ENCODE measurements at regions not wholly inside any gene's neighbourhood (a gene's known extent, or its start where the extent isn't known, plus 50 kb on each side); places are given as distances from the start of the nearest gene placed in this dataset.

- no peaks in the 10 kb centered on the region for H3K79me2 ChIP-seq (ENCODE audit: low read depth)
- no peaks in the 10 kb centered on the region for H4K20me1 ChIP-seq (ENCODE audit: low read depth)
- H3K4me1 ChIP-seq: no peaks in the 10 kb centered on the region
- peaks cover 11% of the 10 kb centered on the region for H3K9me3 Mint-ChIP-seq
- H3K36me3 ChIP-seq: no peaks in the 10 kb centered on the region
- no peaks in the 10 kb centered on the region for H3F3A ChIP-seq (ENCODE audit: low read depth)
- no peaks in the 10 kb centered on the region for H3K27me3 ChIP-seq
- H2AFZ ChIP-seq (replicated peaks): no peak overlapping the region
- no peak overlapping the region for H3K4me2 ChIP-seq
- no peaks in the 10 kb centered on the region for H3K36me3 Mint-ChIP-seq
- no peak for DNase-seq (ENCODE audit: low spot score)
- TF ChIP-seq EZH2phosphoT487 (IDR thresholded peaks at IDR 0.05) (no peak), CTCF (IDR thresholded peaks at IDR 0.05) (no peak), EZH2 (IDR thresholded peaks at IDR 0.05) (no peak)
- no peak overlapping the region for H3K27ac Mint-ChIP-seq
- no peak overlapping the region for H3K27ac ChIP-seq
- H3K4me3 ChIP-seq: no peak overlapping the region
- H3K27me3 Mint-ChIP-seq (ENCODE audit: insufficient read depth, low read depth): no peaks in the 10 kb centered on the region
- no peaks in the 10 kb centered on the region for H3K4me1 Mint-ChIP-seq
- no peak overlapping the region for H3K9ac ChIP-seq
- H3K9me3 ChIP-seq (ENCODE audit: low read depth): no peaks in the 10 kb centered on the region
- H3K4me3 Mint-ChIP-seq: no peak overlapping the region
Observed at GRCh38 chr4:32206756-32207155, 1486.6 kb downstream of the PCDH7 start.

- no peaks in the 10 kb centered on the region for H3K27me3 ChIP-seq
- H3K9ac ChIP-seq: no peak overlapping the region
- no peak overlapping the region for H2AFZ ChIP-seq (replicated peaks)
- no peak for DNase-seq (ENCODE audit: low spot score)
- Mint-ChIP-seq H3K27ac (no peak overlapping the region), H3K9me3 (peaks cover 11% of the 10 kb centered on the region), H3K27me3 (ENCODE audit: insufficient read depth, low read depth) (no peaks in the 10 kb centered on the region), H3K4me1 (no peaks in the 10 kb centered on the region), H3K36me3 (no peaks in the 10 kb centered on the region), H3K4me3 (no peak overlapping the region)
- no peak for TF ChIP-seq CTCF (IDR thresholded peaks at IDR 0.05)
- TF ChIP-seq EZH2 (IDR thresholded peaks at IDR 0.05): no peak
- TF ChIP-seq EZH2phosphoT487 (IDR thresholded peaks at IDR 0.05): no peak
- H3K4me2 ChIP-seq: no peak overlapping the region
- H3K4me3 ChIP-seq: no peak overlapping the region
- no peaks in the 10 kb centered on the region for H3K4me1 ChIP-seq
- no peaks in the 10 kb centered on the region for H4K20me1 ChIP-seq (ENCODE audit: low read depth)
- no peaks in the 10 kb centered on the region for H3K79me2 ChIP-seq (ENCODE audit: low read depth)
- H3K9me3 ChIP-seq (ENCODE audit: low read depth): no peaks in the 10 kb centered on the region
- H3K27ac ChIP-seq: no peak overlapping the region
- no peaks in the 10 kb centered on the region for H3K36me3 ChIP-seq
- no peaks in the 10 kb centered on the region for H3F3A ChIP-seq (ENCODE audit: low read depth)
Observed at GRCh38 chr4:32207456-32207855, 1487.3 kb downstream of the PCDH7 start.

GRCh38 chr4:32215277-32215676 is 1495.1 kb downstream of the PCDH7 start:
- Histone ChIP-seq H3K4me2 (no peak overlapping the region), H3F3A (ENCODE audit: low read depth) (no peaks in the 10 kb centered on the region), H3K27ac (no peak overlapping the region), H3K9me3 (ENCODE audit: low read depth) (no peaks in the 10 kb centered on the region), H2AFZ (replicated peaks) (peak overlapping the region; percentile 10), H3K9ac (no peak overlapping the region), H3K4me1 (no peaks in the 10 kb centered on the region), H3K4me3 (no peak overlapping the region), H3K79me2 (ENCODE audit: low read depth) (no peaks in the 10 kb centered on the region), H3K27me3 (no peaks in the 10 kb centered on the region), H3K36me3 (no peaks in the 10 kb centered on the region), H4K20me1 (ENCODE audit: low read depth) (no peaks in the 10 kb centered on the region)
- DNase-seq (ENCODE audit: low spot score): no peak
- Mint-ChIP-seq H3K9me3 (no peaks in the 10 kb centered on the region), H3K27me3 (ENCODE audit: insufficient read depth, low read depth) (peaks cover 2% of the 10 kb centered on the region), H3K4me3 (no peak overlapping the region), H3K36me3 (no peaks in the 10 kb centered on the region), H3K4me1 (no peaks in the 10 kb centered on the region), H3K27ac (no peak overlapping the region)
- TF ChIP-seq EZH2 (IDR thresholded peaks at IDR 0.05) (no peak), EZH2phosphoT487 (IDR thresholded peaks at IDR 0.05) (no peak), CTCF (IDR thresholded peaks at IDR 0.05) (no peak)

- no peak overlapping the region for H2AFZ ChIP-seq (replicated peaks)
- H3K27ac Mint-ChIP-seq: no peak overlapping the region
- no peaks in the 10 kb centered on the region for H3K27me3 ChIP-seq
- no peak overlapping the region for H3K4me2 ChIP-seq
- no peaks in the 10 kb centered on the region for H3K79me2 ChIP-seq (ENCODE audit: low read depth)
- H3K9me3 Mint-ChIP-seq: no peaks in the 10 kb centered on the region
- no peak overlapping the region for H3K4me3 Mint-ChIP-seq
- no peaks in the 10 kb centered on the region for H3K4me1 ChIP-seq
- no peaks in the 10 kb centered on the region for H3K36me3 Mint-ChIP-seq
- TF ChIP-seq EZH2 (IDR thresholded peaks at IDR 0.05) (no peak), CTCF (IDR thresholded peaks at IDR 0.05) (no peak), EZH2phosphoT487 (IDR thresholded peaks at IDR 0.05) (no peak)
- no peak overlapping the region for H3K4me3 ChIP-seq
- peaks cover 2% of the 10 kb centered on the region for H3K27me3 Mint-ChIP-seq (ENCODE audit: insufficient read depth, low read depth)
- H3K9ac ChIP-seq: no peak overlapping the region
- H3F3A ChIP-seq (ENCODE audit: low read depth): no peaks in the 10 kb centered on the region
- no peaks in the 10 kb centered on the region for H4K20me1 ChIP-seq (ENCODE audit: low read depth)
- DNase-seq (ENCODE audit: low spot score): no peak
- no peak overlapping the region for H3K27ac ChIP-seq
- no peaks in the 10 kb centered on the region for H3K4me1 Mint-ChIP-seq
- H3K36me3 ChIP-seq: no peaks in the 10 kb centered on the region
- no peaks in the 10 kb centered on the region for H3K9me3 ChIP-seq (ENCODE audit: low read depth)
Observed at GRCh38 chr4:32216502-32216901, 1496.3 kb downstream of the PCDH7 start.

All from neural progenitor cell (in vitro differentiated cells).